ENCODE measurements at regions not wholly inside any gene's neighbourhood (a gene's known extent, or its start where the extent isn't known, plus 50 kb on each side); places are given as distances from the start of the nearest gene placed in this dataset.

GRCh38 chr10:4215485-4215884, 430.5 kb upstream of the KLF6 start:
- intact Hi-C loops (cut with DNase I) = no loop called here
- ATAC-seq = no peak

GRCh38 chr10:4214908-4215307, 429.9 kb upstream of the KLF6 start:
- no peaks in the 10 kb centered on the region for H3K27me3 ChIP-seq
- no peak for FAIRE-seq
- no peak overlapping the region for H3K27ac ChIP-seq
- no peaks in the 10 kb centered on the region for H3K4me1 ChIP-seq
- ATAC-seq = no peak
- no peak for TF ChIP-seq CTCF (IDR thresholded peaks at IDR 0.05)
- DNase-seq = no peak
- no peaks in the 10 kb centered on the region for H3K9me3 ChIP-seq
- intact Hi-C loops (cut with DNase I) = no loop called here
- 64 to 88% methylated on average over 1 of the region's 1 CpG for WGBS, 2 donors
- no peak overlapping the region for H3K4me3 ChIP-seq
- no peaks in the 10 kb centered on the region for H3K36me3 ChIP-seq

More at GRCh38 chr10:4215485-4215884, 430.5 kb upstream of the KLF6 start:
- Histone ChIP-seq H3K4me3 (no peak overlapping the region), H3K9me3 (no peaks in the 10 kb centered on the region), H3K27me3 (no peaks in the 10 kb centered on the region), H3K27ac (no peak overlapping the region), H3K36me3 (no peaks in the 10 kb centered on the region), H3K4me1 (no peaks in the 10 kb centered on the region)
- WGBS, 2 donors = 64 to 72% methylated on average over 4 of the region's 4 CpGs
- FAIRE-seq (peak; percentile 75), DNase-seq (no peak)
- no peak for TF ChIP-seq CTCF (IDR thresholded peaks at IDR 0.05)

GRCh38 chr10:4213441-4213840, 428.4 kb upstream of the KLF6 start:
- no peaks in the 10 kb centered on the region for H3K36me3 ChIP-seq
- TF ChIP-seq CTCF (IDR thresholded peaks at IDR 0.05) = no peak
- DNase-seq = no peak
- WGBS, 2 donors = 61 to 72% methylated on average over 4 of the region's 4 CpGs
- H3K9me3 ChIP-seq = no peaks in the 10 kb centered on the region
- no peaks in the 10 kb centered on the region for H3K4me1 ChIP-seq
- FAIRE-seq = no peak
- no peaks in the 10 kb centered on the region for H3K27me3 ChIP-seq
- H3K27ac ChIP-seq = no peak overlapping the region
- ATAC-seq = no peak
- intact Hi-C loops (cut with DNase I) = no loop called here
- no peak overlapping the region for H3K4me3 ChIP-seq

- intact Hi-C loops (cut with DNase I) = no loop called here
These were observed 427.2 kb upstream of the KLF6 start for GRCh38 chr10:4212111-4212630.

More at GRCh38 chr10:4212111-4212630, 427.2 kb upstream of the KLF6 start:
- ATAC-seq (no peak), FAIRE-seq (no peak), DNase-seq (no peak)
- Histone ChIP-seq H3K27me3 (no peaks in the 10 kb centered on the region), H3K36me3 (no peaks in the 10 kb centered on the region), H3K4me3 (no peak overlapping the region), H3K27ac (no peak overlapping the region), H3K4me1 (no peaks in the 10 kb centered on the region), H3K9me3 (no peaks in the 10 kb centered on the region)
- TF ChIP-seq CTCF (IDR thresholded peaks at IDR 0.05) = no peak
- 67 to 88% methylated on average over 2 of the region's 2 CpGs for WGBS, 2 donors

Measured in pancreas (tissue), 10 donors.